Bronchial epithelial cell (primary cell): ENCODE measurements at regions not wholly inside any gene's neighbourhood (a gene's known extent, or its start where the extent isn't known, plus 50 kb on each side); places are given as distances from the start of the nearest gene placed in this dataset.

ENCODE experiments used
- DNase-seq: peaks from one replicate; pipeline ENCODE4 v3.0.0-alpha.2; 2010; ENCODE audit warnings: low read depth
- FAIRE-seq: peaks from 2 replicates; lab custom pipeline; 2011; peaks lifted over from hg19 to GRCh38; lab: Jason Lieb, UNC
- H3K27me3 ChIP-seq: 2 replicates; pipeline ENCODE4 v1.5.1; 2011; ENCODE audit warnings: low read length; ENCODE audit not compliant: control insufficient read depth, insufficient read depth
- H3K36me3 ChIP-seq: 2 replicates; pipeline ENCODE4 v1.5.1; 2011; ENCODE audit warnings: low read length; ENCODE audit not compliant: control insufficient read depth, insufficient read depth
- H3K4me3 ChIP-seq: 2 replicates; pipeline ENCODE4 v1.5.1; 2011; ENCODE audit warnings: mild to moderate bottlenecking, low read depth, low read length, control low read depth
- CTCF ChIP-seq: IDR thresholded peaks from 2 replicates; pipeline ENCODE4 v1.5.1; 2011; ENCODE audit warnings: mild to moderate bottlenecking, moderate library complexity, low read length, control low read depth, inconsistent platforms; ENCODE audit not compliant: insufficient read depth, severe bottlenecking

- H3K4me3 ChIP-seq = no peak overlapping the region
- DNase-seq (no peak), FAIRE-seq (no peak)
- no peaks in the 10 kb centered on the region for H3K36me3 ChIP-seq
- TF ChIP-seq CTCF = no peak
- peaks cover 2% of the 10 kb centered on the region for H3K27me3 ChIP-seq
Measured at GRCh38 chr2:136393514-136393913, 275.6 kb upstream of the CXCR4 start.

GRCh38 chr2:136392897-136393505, 275.1 kb upstream of the CXCR4 start:
- FAIRE-seq (no peak), DNase-seq (no peak)
- Histone ChIP-seq H3K27me3 (peaks cover 2% of the 10 kb centered on the region), H3K4me3 (no peak overlapping the region), H3K36me3 (no peaks in the 10 kb centered on the region)
- TF ChIP-seq CTCF = no peak

GRCh38 chr2:136389809-136390208, 271.9 kb upstream of the CXCR4 start:
- H3K27me3 ChIP-seq = peaks cover 2% of the 10 kb centered on the region
- DNase-seq (no peak), FAIRE-seq (no peak)
- no peak overlapping the region for H3K4me3 ChIP-seq
- H3K36me3 ChIP-seq = no peaks in the 10 kb centered on the region
- no peak for TF ChIP-seq CTCF

GRCh38 chr2:136386046-136386445, 268.1 kb upstream of the CXCR4 start:
- FAIRE-seq = no peak
- Histone ChIP-seq H3K4me3 (no peak overlapping the region), H3K27me3 (peaks cover 2% of the 10 kb centered on the region), H3K36me3 (no peaks in the 10 kb centered on the region)
- TF ChIP-seq CTCF = no peak
- no peak for DNase-seq

- Histone ChIP-seq H3K4me3 (no peak overlapping the region), H3K27me3 (peaks cover 2% of the 10 kb centered on the region), H3K36me3 (no peaks in the 10 kb centered on the region)
- TF ChIP-seq CTCF = peak; percentile 66
- FAIRE-seq (peak; percentile 36), DNase-seq (peak; percentile 33)
Measured at GRCh38 chr2:136384531-136385303, 266.8 kb upstream of the CXCR4 start.
